Esophagus muscularis mucosa (tissue), 4 donors: ENCODE measurements at regions not wholly inside any gene's neighbourhood (a gene's known extent, or its start where the extent isn't known, plus 50 kb on each side); places are given as distances from the start of the nearest gene placed in this dataset.

ENCODE experiments used
- DNase-seq: peaks from one replicate; pipeline ENCODE4 v3.0.0-alpha.2; 2017; ENCODE audit errors: extremely low spot score
- H3K27ac ChIP-seq, 4 donors: fragments of 200-600 bp; sonication (generic); replicated peaks in 1 of 4; 1 replicate in 3 of 4; 2 replicates in 1 of 4; pipeline ENCODE4 v1.5.1; 2016 to 2019; ENCODE audit warnings: mild to moderate bottlenecking in 1 of 4
- H3K27me3 ChIP-seq, 4 donors: fragments of 200-600 bp; sonication (generic); one replicate each; pipeline versions ENCODE4 v1.5.1 to v1.6.0; 2016 to 2019
- H3K36me3 ChIP-seq, 4 donors: fragments of 200-600 bp; sonication (generic); one replicate each; pipeline ENCODE4 v1.5.1; 2016 to 2019
- H3K4me1 ChIP-seq, 4 donors: fragments of 200-600 bp; sonication (generic); one replicate each; pipeline ENCODE4 v1.5.1; 2016 to 2019
- H3K4me3 ChIP-seq, 4 donors: fragments of 200-600 bp; sonication (generic); 1 replicate in 2 of 4; 2 replicates in 2 of 4; pipeline ENCODE4 v1.5.1; 2016 to 2019; ENCODE audit warnings: mild to moderate bottlenecking in 4 of 4, moderate library complexity in 1 of 4
- H3K9me3 ChIP-seq, 4 donors: fragments of 200-600 bp; sonication (generic); 1 replicate in 3 of 4; 2 replicates in 1 of 4; pipeline ENCODE4 v1.5.1; 2016 to 2019
- CTCF ChIP-seq, 3 experiments: fragments of 200-600 bp in 2 of 3; fragments of 450-650 bp in 1 of 3; sonication (generic) in 2 of 3; IDR thresholded peaks; one replicate each; pipeline ENCODE4 v1.5.1; 2017 to 2019; ENCODE audit warnings: antibody characterized with exemption in 3 of 3, mild to moderate bottlenecking in 2 of 3, moderate library complexity in 1 of 3
- EP300 ChIP-seq: sonication (generic); formaldehyde crosslinking; IDR thresholded peaks from one replicate; pipeline ENCODE4 v1.6.1; 2017; ENCODE audit warnings: antibody characterized with exemption
- POLR2A ChIP-seq: fragments of 450-650 bp; IDR thresholded peaks from one replicate; pipeline ENCODE4 v1.6.1; 2017; ENCODE audit warnings: antibody characterized with exemption, moderate library complexity, mild to moderate bottlenecking, low read depth
- POLR2AphosphoS5 ChIP-seq, 2 donors: sonication (generic); formaldehyde crosslinking; IDR thresholded peaks; one replicate each; pipeline ENCODE4 v1.6.1; 2017; ENCODE audit warnings: antibody characterized with exemption in 2 of 2
- WGBS: methylation state at CpG from one replicate; pipeline ENCODE4 v1.1.5; 2018; 5-methylcytosine and 5-hydroxymethylcytosine counted together
- intact Hi-C: fragments of 100-400 bp; cut with DNase I; formaldehyde crosslinking; loops from one replicate; pipeline ENCODE4 v1.15.1; 2023

DNA sequence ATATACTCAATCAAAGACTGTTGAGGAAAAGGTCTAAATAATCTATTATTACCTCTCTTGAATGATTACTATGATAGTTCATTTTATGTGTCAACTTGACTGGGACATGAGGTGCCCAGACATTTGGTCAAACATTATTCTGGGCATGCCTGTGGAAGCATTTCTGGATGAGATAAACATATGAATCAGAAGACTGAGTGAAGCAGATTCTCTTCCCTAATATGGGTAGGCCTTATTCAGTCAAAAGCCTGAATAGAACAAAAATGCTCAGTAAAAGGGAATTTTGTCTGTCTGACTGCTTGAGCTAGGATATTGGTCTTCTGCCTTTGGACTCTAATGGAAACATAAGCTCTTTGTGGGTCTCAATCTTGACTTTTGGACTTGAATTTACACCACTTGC, 73.3 kb upstream of the SOX13 start:
- Histone ChIP-seq H3K36me3 (no peaks in the 10 kb centered on the region), H3K4me1 (peaks cover 0 to 15% (median 9%) of the 10 kb centered on the region in 4 donors), H3K27ac (no peak overlapping the region), H3K4me3 (no peak overlapping the region), H3K27me3 (peaks cover 0 to 14% (median 0%) of the 10 kb centered on the region in 4 donors), H3K9me3 (peaks cover 0 to 15% (median 4%) of the 10 kb centered on the region in 4 donors)
- no peak for TF ChIP-seq POLR2A
- no peak for TF ChIP-seq EP300
- no peak for TF ChIP-seq CTCF (IDR thresholded peaks at IDR 0.05)
- TF ChIP-seq POLR2AphosphoS5 (IDR thresholded peaks at IDR 0.05) = no peak
- DNase-seq = no peak
- intact Hi-C loops = no loop called here

DNA sequence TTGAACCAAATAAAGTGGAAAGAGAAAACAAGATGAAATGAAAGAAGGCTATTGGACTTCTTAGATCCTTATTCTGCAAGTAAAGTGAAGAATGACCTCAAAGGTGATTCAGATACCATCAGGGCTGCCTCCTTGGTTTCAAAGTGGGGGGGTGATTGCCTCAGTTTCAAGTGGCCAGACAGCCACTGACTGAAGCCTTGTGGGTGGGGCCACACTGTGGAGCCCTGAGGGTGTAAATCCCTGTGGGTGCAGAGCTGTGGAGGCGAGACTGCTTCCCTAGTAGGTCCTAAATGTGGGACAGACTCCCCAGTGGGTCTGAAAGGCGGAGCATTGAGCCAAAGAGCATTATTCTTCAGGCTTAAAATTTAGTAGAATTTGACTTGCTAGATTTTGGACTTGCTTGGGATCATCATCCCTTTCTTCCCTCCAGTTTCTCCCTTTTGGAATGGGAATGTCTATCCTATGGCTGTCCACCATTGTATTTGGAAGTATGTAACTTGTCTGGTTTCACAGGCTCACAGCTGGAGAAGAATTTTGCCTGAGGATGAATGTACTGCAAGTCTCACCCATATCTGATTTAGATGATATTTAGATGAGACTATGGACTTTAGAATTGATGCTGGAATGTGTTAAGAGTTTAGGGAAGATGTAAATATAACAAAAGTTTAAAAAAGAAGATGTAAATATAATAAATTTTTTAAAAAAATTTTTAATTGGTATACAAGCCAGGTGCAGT, 71.6 kb upstream of the SOX13 start:
- peaks cover 0 to 5% (median 0%) of the 10 kb centered on the region in 4 donors for H3K4me1 ChIP-seq
- H3K9me3 ChIP-seq = peaks cover 0 to 15% (median 6%) of the 10 kb centered on the region in 4 donors
- TF ChIP-seq POLR2A (no peak), POLR2AphosphoS5 (IDR thresholded peaks at IDR 0.05) (no peak), EP300 (no peak), CTCF (IDR thresholded peaks at IDR 0.05) (no peak)
- no peak overlapping the region for H3K27ac ChIP-seq
- WGBS = 81% methylated on average over 2 of the region's 2 CpGs
- H3K27me3 ChIP-seq = no peaks in the 10 kb centered on the region
- intact Hi-C loops = no loop called here
- no peaks in the 10 kb centered on the region for H3K36me3 ChIP-seq
- DNase-seq = no peak
- no peak overlapping the region for H3K4me3 ChIP-seq

DNA sequence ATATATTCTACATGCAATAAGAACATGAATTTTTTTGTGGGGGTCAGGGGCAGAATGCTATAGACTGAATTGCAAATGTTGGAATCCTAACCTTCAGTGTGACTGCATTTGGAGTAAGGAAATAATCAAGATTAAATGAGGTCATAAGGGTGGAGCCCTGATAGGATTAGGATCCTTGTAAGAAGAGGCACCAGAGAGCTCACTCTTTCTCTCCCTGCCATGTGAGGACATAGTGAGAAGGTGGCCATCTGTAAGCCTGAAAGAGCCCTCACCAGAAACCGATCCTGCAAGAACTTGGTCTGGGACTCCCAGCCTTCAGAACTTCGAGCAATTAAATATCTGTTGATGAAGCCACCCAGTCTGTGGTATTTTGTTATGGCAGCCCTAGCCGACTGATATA, 70.3 kb upstream of the SOX13 start:
- H3K36me3 ChIP-seq = no peaks in the 10 kb centered on the region
- 52% methylated on average over 3 of the region's 3 CpGs for WGBS
- DNase-seq = no peak
- H3K9me3 ChIP-seq = peaks cover 0 to 15% (median 6%) of the 10 kb centered on the region in 4 donors
- no peaks in the 10 kb centered on the region for H3K4me1 ChIP-seq
- intact Hi-C loops = no loop called here
- H3K27me3 ChIP-seq = no peaks in the 10 kb centered on the region
- H3K4me3 ChIP-seq = no peak overlapping the region
- TF ChIP-seq CTCF (IDR thresholded peaks at IDR 0.05) = no peak
- TF ChIP-seq POLR2AphosphoS5 (IDR thresholded peaks at IDR 0.05) = no peak
- TF ChIP-seq EP300 = no peak
- no peak for TF ChIP-seq POLR2A
- no peak overlapping the region for H3K27ac ChIP-seq

GRCh38 chr1:204003536-204003935, 69.4 kb upstream of the SOX13 start:
- Histone ChIP-seq H3K27ac (no peak overlapping the region), H3K4me1 (no peaks in the 10 kb centered on the region), H3K27me3 (no peaks in the 10 kb centered on the region), H3K4me3 (no peak overlapping the region), H3K9me3 (peaks cover 0 to 15% (median 6%) of the 10 kb centered on the region in 4 donors), H3K36me3 (no peaks in the 10 kb centered on the region)
- no peak for DNase-seq
- intact Hi-C loops = no loop called here
- 77% methylated on average over 1 of the region's 1 CpG for WGBS
- no peak for TF ChIP-seq CTCF (IDR thresholded peaks at IDR 0.05)

GRCh38 chr1:204011426-204011825, 61.5 kb upstream of the SOX13 start:
- Histone ChIP-seq H3K36me3 (no peaks in the 10 kb centered on the region), H3K9me3 (no peaks in the 10 kb centered on the region), H3K27me3 (no peaks in the 10 kb centered on the region), H3K4me3 (no peak overlapping the region), H3K4me1 (no peaks in the 10 kb centered on the region), H3K27ac (no peak overlapping the region)
- TF ChIP-seq POLR2AphosphoS5 (IDR thresholded peaks at IDR 0.05) (no peak), EP300 (no peak), POLR2A (no peak), CTCF (IDR thresholded peaks at IDR 0.05) (no peak)
- 79% methylated on average over 5 of the region's 5 CpGs for WGBS
- intact Hi-C loops = no loop called here
- DNase-seq = no peak
